Activated CD4-positive, alpha-beta T cell treated with anti-CD3 and anti-CD28 coated beads for 48 hours (primary cell): ENCODE measurements at regions not wholly inside any gene's neighbourhood (a gene's known extent, or its start where the extent isn't known, plus 50 kb on each side); places are given as distances from the start of the nearest gene placed in this dataset.

Experiments used
- DNase-seq: peaks from one replicate; pipeline ENCODE4 v3.0.0-alpha.2; 2020

DNA sequence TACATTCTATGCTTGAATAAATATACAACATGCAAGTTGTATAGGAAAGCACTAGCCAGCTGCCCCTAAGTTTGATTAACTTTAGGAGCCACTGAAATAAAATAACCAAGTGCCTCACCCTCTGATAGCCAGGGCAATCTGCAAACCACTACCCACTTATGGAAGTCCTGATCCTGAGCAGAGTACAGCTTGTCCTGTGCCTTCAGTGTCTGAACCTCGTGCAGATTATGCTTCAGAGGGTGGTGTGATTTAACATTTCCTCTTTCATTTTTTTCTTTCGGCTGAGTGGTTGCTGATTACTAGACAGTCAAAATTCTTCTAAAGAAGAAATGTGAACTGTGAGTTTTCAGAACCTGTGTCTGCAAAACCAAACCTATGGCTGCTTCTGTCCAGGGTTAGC lies 327.7 kb downstream of the PIK3R1 start:
- DNase-seq: no peak

DNA sequence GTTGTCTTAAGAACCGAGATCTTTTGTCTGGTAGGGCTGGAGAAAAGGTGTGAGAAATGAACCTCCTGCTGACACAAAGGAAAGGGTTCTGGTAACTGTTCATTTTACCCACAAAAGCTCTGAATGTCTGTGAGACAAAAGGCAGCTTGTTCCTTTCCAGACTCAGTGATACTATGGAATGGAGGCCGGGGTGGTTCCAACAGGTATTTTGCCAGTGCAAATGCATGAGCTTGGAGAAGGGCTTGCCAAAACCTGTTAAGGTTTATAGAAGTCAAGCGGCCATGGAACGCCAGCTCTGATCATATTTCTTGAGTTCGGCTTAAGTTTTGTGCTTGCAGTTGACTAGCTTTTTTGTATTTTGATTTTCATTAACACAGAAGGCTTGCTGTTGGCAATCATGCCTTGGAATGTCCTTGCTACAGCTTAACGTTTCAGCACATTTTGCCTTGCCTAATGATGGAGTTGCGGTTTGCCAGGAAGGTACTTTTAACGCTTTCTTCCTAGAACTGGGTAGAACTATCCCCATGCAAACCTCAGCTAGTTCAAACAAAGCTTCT lies 328.6 kb downstream of the PIK3R1 start:
- DNase-seq: no peak

DNA sequence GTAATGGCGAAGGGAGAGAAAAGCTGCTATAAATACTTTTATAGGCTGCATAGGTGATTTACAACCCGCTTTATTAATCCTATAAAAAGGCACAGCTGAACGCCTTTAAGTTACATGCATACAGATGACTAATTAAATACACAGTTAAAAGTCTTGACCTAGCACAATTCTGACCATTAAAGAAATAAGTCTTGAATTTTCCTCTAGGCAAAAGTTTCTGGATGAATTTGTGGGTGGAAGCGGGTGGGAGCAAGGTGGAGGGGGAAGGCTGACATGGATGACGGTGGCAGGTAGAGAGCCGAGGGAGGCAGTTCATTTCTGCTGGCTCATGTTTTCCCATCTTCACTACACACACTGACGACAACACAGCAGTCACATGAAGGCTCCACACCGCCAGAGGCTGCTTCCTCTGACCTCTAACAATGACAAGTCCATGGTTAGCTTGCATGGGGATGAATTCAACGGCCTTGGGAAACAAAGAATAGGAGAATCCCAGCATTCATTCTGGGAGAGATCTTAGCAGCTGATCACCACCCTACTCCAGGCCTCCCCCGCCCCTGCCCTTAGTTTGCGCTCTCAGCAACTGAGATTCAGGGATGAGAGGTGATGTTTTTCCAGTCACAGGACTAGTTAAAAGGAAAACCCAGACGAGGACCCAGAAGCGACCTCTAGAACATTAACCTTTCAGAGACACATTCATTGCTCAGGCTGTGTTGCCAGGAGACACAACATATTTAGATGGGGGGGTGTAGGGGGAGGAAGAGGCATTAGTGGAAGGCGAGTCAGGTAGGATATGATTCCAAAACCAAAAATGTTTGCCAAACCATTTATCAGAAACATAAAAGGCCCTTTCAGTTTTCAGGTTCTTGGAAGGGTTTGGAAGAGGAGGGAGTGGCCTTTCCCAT lies 329.3 kb downstream of the PIK3R1 start:
- DNase-seq: no peak

GRCh38 chr5:68545636-68546295 lies 330.2 kb downstream of the PIK3R1 start:
- no peak for DNase-seq

GRCh38 chr5:68547056-68547455 lies 331.5 kb downstream of the PIK3R1 start:
- DNase-seq: no peak

- DNase-seq: no peak
Measured at GRCh38 chr5:68547622-68548021, 332.1 kb downstream of the PIK3R1 start.

- no peak for DNase-seq
Measured at GRCh38 chr5:68548959-68549676, 333.6 kb downstream of the PIK3R1 start.

- DNase-seq: no peak
Measured at GRCh38 chr5:68550015-68550414, 334.5 kb downstream of the PIK3R1 start.

GRCh38 chr5:68551436-68551835 lies 335.9 kb downstream of the PIK3R1 start:
- DNase-seq: no peak

DNA sequence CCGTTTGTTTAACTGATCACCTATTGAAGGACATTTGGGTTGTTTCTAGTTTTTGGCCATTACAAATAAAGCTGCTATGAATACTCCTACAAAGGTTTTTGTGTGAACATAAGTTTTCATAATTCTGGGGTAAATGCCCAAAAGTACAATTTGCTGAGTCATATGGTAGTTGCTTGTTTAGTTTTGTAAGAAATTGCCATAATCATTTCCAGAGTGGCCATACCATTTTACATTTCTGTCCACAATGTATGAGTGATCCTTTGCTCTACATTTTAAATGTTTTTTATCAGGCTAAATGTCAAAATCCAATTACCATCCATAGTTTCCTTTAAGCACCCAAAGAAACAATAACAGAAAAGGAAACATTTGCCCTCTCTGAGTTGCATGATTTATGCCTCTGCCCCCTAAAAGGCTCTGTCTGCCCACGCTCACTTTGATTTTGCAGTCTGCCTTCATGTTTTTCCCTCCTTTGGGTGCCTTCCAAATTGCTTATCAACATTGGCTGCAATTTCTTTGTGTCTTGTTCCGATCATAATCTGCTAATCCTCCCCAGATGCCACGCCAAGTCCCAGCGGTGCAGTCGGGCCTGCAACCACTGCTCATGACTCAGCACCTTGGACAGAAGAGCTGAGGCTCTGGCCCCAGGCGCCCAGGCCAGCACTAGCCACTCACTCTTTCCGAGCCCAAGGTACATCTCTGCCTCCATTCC lies 339.2 kb downstream of the PIK3R1 start:
- DNase-seq: no peak

GRCh38 chr5:68555907-68556681 lies 340.5 kb downstream of the PIK3R1 start:
- DNase-seq: no peak

GRCh38 chr5:68557162-68557936 lies 341.8 kb downstream of the PIK3R1 start:
- DNase-seq: no peak

DNA sequence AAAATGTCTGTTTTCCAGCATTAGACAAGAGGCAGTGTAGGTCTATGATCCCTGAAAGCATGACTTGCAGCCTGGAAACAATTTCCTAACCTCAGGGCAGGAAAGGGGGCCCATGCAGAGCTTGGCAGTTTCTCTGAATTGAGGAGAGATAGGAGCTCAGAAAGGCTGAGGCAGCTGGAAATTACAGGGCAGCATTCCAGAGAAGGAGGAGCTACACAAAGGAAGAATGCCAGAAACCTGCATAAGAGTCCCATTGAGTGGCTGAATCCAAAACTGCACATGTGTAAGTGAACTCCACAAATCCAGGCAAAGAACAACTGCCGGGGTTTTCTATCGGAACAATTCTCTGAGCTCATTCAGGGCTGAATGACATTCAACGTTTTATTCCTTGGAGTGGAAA lies 346.8 kb downstream of the PIK3R1 start:
- DNase-seq: no peak

- DNase-seq: no peak
Measured at GRCh38 chr5:68565427-68565826, 349.9 kb downstream of the PIK3R1 start.

DNA sequence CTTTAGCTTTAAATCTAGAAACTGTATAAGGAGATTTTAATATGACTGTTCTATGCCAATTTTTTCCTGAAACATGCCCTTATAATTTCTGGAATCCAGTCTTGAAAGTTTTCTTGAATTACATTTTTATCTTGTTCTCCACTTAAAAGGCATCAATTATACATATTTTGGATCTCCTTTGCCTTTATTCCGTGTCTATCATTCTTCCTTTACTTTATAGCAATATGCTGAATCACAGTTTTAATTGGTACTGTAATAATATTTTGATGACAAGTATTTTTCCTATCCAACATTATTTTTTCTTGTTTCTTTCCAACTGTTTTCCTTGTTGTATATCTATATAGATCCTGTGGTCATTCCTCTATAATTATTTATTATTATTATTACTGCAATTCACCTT lies 361.2 kb downstream of the PIK3R1 start:
- no peak for DNase-seq

DNA sequence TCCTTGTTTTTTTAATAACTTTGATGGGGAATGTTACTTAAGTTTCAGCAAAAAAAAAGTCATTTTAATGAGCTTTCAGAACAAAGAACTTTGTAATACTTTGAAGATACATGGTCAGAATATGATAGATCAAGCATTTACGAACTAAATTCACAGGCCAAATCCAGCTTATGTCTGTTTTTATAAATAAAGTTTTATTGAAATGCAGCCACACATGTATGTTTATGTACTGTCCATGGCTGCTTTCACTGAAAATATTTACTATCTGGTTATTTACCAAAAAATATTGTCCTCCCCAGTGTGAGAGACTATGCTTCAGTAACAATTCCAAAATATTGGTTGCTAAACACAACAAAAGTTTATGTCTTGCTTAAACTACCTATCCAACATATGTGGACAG lies 366.7 kb downstream of the PIK3R1 start:
- DNase-seq: no peak

DNA sequence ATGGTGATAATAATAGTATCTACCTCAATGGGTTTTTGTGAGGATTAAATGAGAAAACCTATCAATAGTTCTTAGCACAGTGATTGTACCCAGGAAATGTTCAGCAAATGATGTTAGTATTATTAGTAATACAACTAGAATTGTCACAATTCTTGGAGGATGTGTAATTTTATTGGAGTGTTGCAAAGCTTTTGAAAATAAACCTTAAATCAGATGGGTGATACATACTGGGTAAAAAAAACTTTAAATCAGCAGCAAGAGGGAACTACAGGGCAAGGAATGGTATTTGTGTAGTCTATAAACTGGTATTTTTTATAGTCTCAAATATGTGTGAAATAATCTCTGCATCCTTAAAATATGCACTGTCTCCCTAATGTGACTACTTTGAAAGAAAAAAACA lies 371.6 kb downstream of the PIK3R1 start:
- DNase-seq: no peak

DNA sequence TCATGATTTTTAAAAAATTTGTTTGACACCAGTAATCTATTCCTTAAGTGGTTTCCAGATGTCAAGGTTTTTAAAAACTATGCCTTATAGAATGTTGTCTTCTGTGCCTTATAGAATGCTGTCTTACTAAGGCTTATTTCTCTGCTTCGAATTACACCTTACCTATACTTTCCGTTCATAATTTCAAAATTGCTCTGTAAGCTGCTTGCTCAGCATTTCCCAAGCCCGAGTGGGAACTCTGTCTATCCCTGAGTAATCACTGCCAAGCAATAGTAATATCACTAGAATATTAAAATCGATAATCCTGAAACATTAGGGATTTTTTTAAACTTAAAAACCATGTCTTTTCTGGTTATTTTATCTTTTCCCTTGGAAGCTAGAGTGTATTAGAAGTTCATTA lies 376.3 kb downstream of the PIK3R1 start:
- DNase-seq: no peak

DNA sequence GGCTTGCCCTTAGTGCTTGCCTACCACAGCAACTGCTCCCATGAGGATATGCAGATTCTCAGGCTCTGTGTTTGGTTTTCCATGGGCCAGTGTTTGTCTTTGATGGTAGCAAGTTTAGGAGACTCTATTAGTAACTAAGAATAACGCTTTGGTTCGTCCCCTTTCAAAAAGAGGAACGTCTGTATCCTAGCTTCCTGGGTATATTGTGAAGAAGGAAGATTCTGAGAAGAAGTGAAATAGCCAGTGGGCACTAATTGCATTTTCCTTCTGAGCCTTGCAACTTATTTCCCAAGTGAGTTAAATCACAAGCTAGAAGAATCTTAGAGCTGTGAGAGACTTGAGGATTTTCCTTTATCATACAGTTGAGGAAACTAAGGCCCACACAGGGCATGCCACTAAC lies 376.8 kb downstream of the PIK3R1 start:
- DNase-seq: no peak

- DNase-seq: no peak
Measured at GRCh38 chr5:68593211-68593671, 377.7 kb downstream of the PIK3R1 start.

DNA sequence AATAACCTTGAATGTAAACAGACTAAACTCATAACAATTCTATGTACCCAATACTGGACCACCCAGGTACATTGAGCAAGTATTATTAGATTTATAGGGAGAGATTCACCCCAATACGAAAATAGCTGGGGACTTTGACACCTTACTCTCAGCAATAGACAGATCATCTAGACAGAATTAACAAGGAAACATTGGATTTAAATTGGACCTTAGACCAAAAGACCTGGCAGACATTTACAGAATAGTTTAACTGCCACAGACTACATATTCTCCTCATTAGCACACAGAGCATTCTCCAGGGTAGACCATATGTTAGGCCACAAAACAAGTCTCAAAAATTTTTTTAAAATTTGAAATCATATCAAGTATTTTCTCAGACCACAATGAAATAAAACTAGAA lies 397.4 kb downstream of the PIK3R1 start:
- DNase-seq: no peak
